ENCODE measurements at regions not wholly inside any gene's neighbourhood (a gene's known extent, or its start where the extent isn't known, plus 50 kb on each side); places are given as distances from the start of the nearest gene placed in this dataset.

GRCh38 chr22:49577168-49578060 is 250.3 kb downstream of the BRD1 start:
- TF ChIP-seq EZH2 (IDR thresholded peaks at IDR 0.05): no peak
- no peak for TF ChIP-seq POLR2AphosphoS5 (IDR thresholded peaks at IDR 0.05; ENCODE audit: borderline replicate concordance, low read depth, low read length)
